ENCODE measurements at regions not wholly inside any gene's neighbourhood (a gene's known extent, or its start where the extent isn't known, plus 50 kb on each side); places are given as distances from the start of the nearest gene placed in this dataset.

DNA sequence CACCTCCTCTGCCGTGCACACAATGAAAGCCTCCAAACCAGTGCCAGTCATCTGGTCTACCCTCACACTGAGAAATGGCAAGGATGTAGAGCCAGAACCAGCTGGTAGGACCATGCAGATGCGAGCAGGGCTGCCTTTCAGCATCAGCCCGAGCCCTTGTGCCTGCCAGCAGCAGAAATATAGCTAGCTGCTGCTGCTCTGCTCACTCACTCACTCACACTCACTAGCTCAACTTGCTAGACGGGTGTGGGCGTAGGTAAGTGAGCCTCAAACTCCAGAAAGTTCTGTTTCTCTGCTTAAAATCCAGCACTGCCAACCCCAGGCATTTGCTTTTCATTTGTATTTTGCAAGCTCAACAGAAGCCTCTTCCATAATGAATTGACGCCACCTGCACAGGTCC is 114.0 kb downstream of the DRD1 start:
- BruUV-seq (replicated peaks), result no TSS peak
- in situ Hi-C loops (cut with MboI; ENCODE audit: low sequenced_read_pairs) (no loop called here), dilution Hi-C loops (cut with HindIII; ENCODE audit: low sequenced_read_pairs, unreplicated experiment) (no loop called here)

More for the DNA sequence above, 114.0 kb downstream of the DRD1 start:
- Histone ChIP-seq H3K14ac (replicated peaks; ENCODE audit: low read depth, low read length) (no peak overlapping the region), H2AK5ac (ENCODE audit: low read depth, low read length) (no peak overlapping the region), H2BK15ac (ENCODE audit: low read depth, low read length) (no peak overlapping the region), H3K27me3 (ENCODE audit: control insufficient read depth, insufficient read depth, low read length) (no peaks in the 10 kb centered on the region; the same call in 1 of the 2 replicates), H2AK9ac (replicated peaks; ENCODE audit: low read depth, low read length, poor library complexity) (no peak overlapping the region), H3K4me3 (ENCODE audit: insufficient read depth, low read depth, low read length) (no peak overlapping the region), H3K4ac (ENCODE audit: low read depth, low read length) (no peak overlapping the region), H4K5ac (ENCODE audit: low read depth, low read length) (no peak overlapping the region), H4K91ac (ENCODE audit: insufficient read depth, low read depth, low read length) (no peak overlapping the region), H3K56ac (ENCODE audit: extremely low read depth, insufficient read depth, low read length) (no peak overlapping the region), H2BK120ac (ENCODE audit: low read depth, low read length) (no peak overlapping the region), H3K4me1 (ENCODE audit: control insufficient read depth, insufficient read depth, low read length) (no peaks in the 10 kb centered on the region), H3K9ac (ENCODE audit: low read depth, low read length) (no peak overlapping the region), H4K8ac (ENCODE audit: low read depth in 2 of 2, low read length in 2 of 2) (no peak overlapping the region), H3K18ac (ENCODE audit: low read depth, low read length) (no peak overlapping the region), H3K4me2 (ENCODE audit: low read depth, low read length) (no peak overlapping the region), H3K23ac (ENCODE audit: low read depth, low read length) (no peak overlapping the region), H3K9me3 (ENCODE audit: control insufficient read depth, insufficient read depth, low read length) (no peaks in the 10 kb centered on the region), H4K20me1 (ENCODE audit: insufficient read depth, low read length) (no peaks in the 10 kb centered on the region), H2BK5ac (ENCODE audit: low read depth, low read length, poor library complexity, severe bottlenecking) (no peak overlapping the region), H3K79me1 (ENCODE audit: low read depth in 1 of 2, low read length in 2 of 2) (no peaks in the 10 kb centered on the region), H3K27ac (ENCODE audit: insufficient read depth, low read length) (no peak overlapping the region), H2BK20ac (ENCODE audit: low read depth, low read length) (no peak overlapping the region), H3K36me3 (ENCODE audit: control insufficient read depth, insufficient read depth, low read length) (no peaks in the 10 kb centered on the region), H3K9me1 (ENCODE audit: insufficient read depth, low read length) (no peaks in the 10 kb centered on the region), H2AFZ (replicated peaks; ENCODE audit: low read length, poor library complexity) (no peak overlapping the region)
- no peak for ATAC-seq (ENCODE audit: low read depth)
- TF ChIP-seq, protein P1, sequence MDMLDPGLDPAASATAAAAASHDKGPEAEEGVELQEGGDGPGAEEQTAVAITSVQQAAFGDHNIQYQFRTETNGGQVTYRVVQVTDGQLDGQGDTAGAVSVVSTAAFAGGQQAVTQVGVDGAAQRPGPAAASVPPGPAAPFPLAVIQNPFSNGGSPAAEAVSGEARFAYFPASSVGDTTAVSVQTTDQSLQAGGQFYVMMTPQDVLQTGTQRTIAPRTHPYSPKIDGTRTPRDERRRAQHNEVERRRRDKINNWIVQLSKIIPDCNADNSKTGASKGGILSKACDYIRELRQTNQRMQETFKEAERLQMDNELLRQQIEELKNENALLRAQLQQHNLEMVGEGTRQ (IDR thresholded peaks at IDR 0.05; ENCODE audit: low read depth, low read length), result no peak
- no peak for TF ChIP-seq RCOR1 (IDR thresholded peaks at IDR 0.05; ENCODE audit: insufficient replicate concordance, low read length)
- no peak for TF ChIP-seq CEBPB (IDR thresholded peaks at IDR 0.05; ENCODE audit: low read depth, low read length)
- TF ChIP-seq SMC3 (IDR thresholded peaks at IDR 0.05; ENCODE audit: low read depth, low read length), result no peak
- TF ChIP-seq NFE2L2 (IDR thresholded peaks at IDR 0.05; ENCODE audit: low read depth, low read length), result no peak
- no peak for TF ChIP-seq CTCF (conservative IDR thresholded peaks at IDR 0.05; ENCODE audit: low read depth, low read length)
- no peak for TF ChIP-seq MAFK (IDR thresholded peaks at IDR 0.05; ENCODE audit: low read depth, low read length)
- TF ChIP-seq RFX5 (IDR thresholded peaks at IDR 0.05; ENCODE audit: low read depth, low read length), result no peak
- no peak for TF ChIP-seq ELK1 (IDR thresholded peaks at IDR 0.05; ENCODE audit: borderline replicate concordance, low read depth, low read length)
- TF ChIP-seq BHLHE40 (IDR thresholded peaks at IDR 0.05; ENCODE audit: low read depth, low read length), result no peak
- WGBS, 2 experiments (ENCODE audit: extremely low coverage in 2 of 2, insufficient read length in 1 of 2), result 92% methylated on average over 2 of the region's 6 CpGs; no CpG with 5 or more reads in 1 of the 2 experiments
- ChIA-PET POLR2A (ENCODE audit: unreplicated experiment) (interaction anchor here (0.6 kb wide), 1 partner anchor 39 kb away, joined by 3 read pairs; no protein-coding TSS in a partner anchor), CTCF (no interaction called here)
- DNase-seq, result no peak
- intact Hi-C loops (cut with micrococcal nuclease), result no loop called here
